Subcutaneous abdominal adipose tissue (tissue), 5 donors: ENCODE measurements at regions not wholly inside any gene's neighbourhood (a gene's known extent, or its start where the extent isn't known, plus 50 kb on each side); places are given as distances from the start of the nearest gene placed in this dataset.

Source experiments
- H3K27ac ChIP-seq: one replicate; pipeline ENCODE4 v1.7.0; 2013; ENCODE audit warnings: low read depth, mild to moderate bottlenecking, inconsistent platforms, low read length, moderate library complexity
- H3K27me3 ChIP-seq, 5 donors: one replicate each; pipeline ENCODE4 v1.7.0; 2013; ENCODE audit warnings: low read length in 5 of 5, inconsistent platforms in 1 of 5; ENCODE audit not compliant: control insufficient read depth in 5 of 5, insufficient read depth in 4 of 5
- H3K36me3 ChIP-seq, 5 donors: one replicate each; pipeline ENCODE4 v1.7.0; 2013; ENCODE audit warnings: low read length in 5 of 5; ENCODE audit not compliant: control insufficient read depth in 5 of 5, insufficient read depth in 5 of 5
- H3K4me1 ChIP-seq, 5 donors: one replicate each; pipeline ENCODE4 v1.7.0; 2013; ENCODE audit warnings: low read length in 5 of 5, mild to moderate bottlenecking in 3 of 5, moderate library complexity in 1 of 5; ENCODE audit not compliant: control insufficient read depth in 5 of 5, insufficient read depth in 5 of 5
- H3K4me3 ChIP-seq, 5 donors: one replicate each; pipeline ENCODE4 v1.7.0; 2013; ENCODE audit warnings: low read length in 5 of 5, low read depth in 1 of 5
- H3K9ac ChIP-seq, 5 donors: one replicate each; pipeline ENCODE4 v1.7.0; 2013; ENCODE audit warnings: low read length in 5 of 5, mild to moderate bottlenecking in 4 of 5, moderate library complexity in 3 of 5
- H3K9me3 ChIP-seq, 5 donors: one replicate each; pipeline ENCODE4 v1.7.0; 2013; ENCODE audit warnings: low read length in 5 of 5; ENCODE audit not compliant: control insufficient read depth in 5 of 5
- donor health status: healthy.
- donor health status: healthy.
- donor health status: healthy.
- donor health status: healthy.
- donor health status: healthy.

- Histone ChIP-seq H3K27me3 (peaks cover 0 to 9% (median 6%) of the 10 kb centered on the region in 5 donors), H3K36me3 (no peaks in the 10 kb centered on the region), H3K9ac (no peak overlapping the region), H3K4me1 (peaks cover 3 to 24% (median 8%) of the 10 kb centered on the region in 5 donors), H3K27ac (no peak overlapping the region), H3K4me3 (no peak overlapping the region), H3K9me3 (peaks cover 0 to 12% (median 7%) of the 10 kb centered on the region in 5 donors)
Observed at GRCh38 chr22:27136596-27136995, 479.2 kb downstream of the MIAT start.

GRCh38 chr22:27137871-27138337 is 480.5 kb downstream of the MIAT start:
- peaks cover 0 to 12% (median 7%) of the 10 kb centered on the region in 5 donors for H3K9me3 ChIP-seq
- peaks cover 3 to 18% (median 8%) of the 10 kb centered on the region in 5 donors for H3K4me1 ChIP-seq
- no peaks in the 10 kb centered on the region for H3K36me3 ChIP-seq
- no peak overlapping the region for H3K4me3 ChIP-seq
- peaks cover 0 to 9% (median 4%) of the 10 kb centered on the region in 5 donors for H3K27me3 ChIP-seq
- H3K9ac ChIP-seq: no peak overlapping the region
- no peak overlapping the region for H3K27ac ChIP-seq

GRCh38 chr22:27138471-27138870 is 481.1 kb downstream of the MIAT start:
- no peaks in the 10 kb centered on the region for H3K36me3 ChIP-seq
- H3K9ac ChIP-seq: no peak overlapping the region
- peaks cover 3 to 13% (median 5%) of the 10 kb centered on the region in 5 donors for H3K4me1 ChIP-seq
- no peak overlapping the region for H3K4me3 ChIP-seq
- H3K27ac ChIP-seq: no peak overlapping the region
- peaks cover 0 to 12% (median 7%) of the 10 kb centered on the region in 5 donors for H3K9me3 ChIP-seq
- H3K27me3 ChIP-seq: peaks cover 0 to 11% (median 4%) of the 10 kb centered on the region in 5 donors

GRCh38 chr22:27139935-27140511 is 482.6 kb downstream of the MIAT start:
- no peak overlapping the region for H3K27ac ChIP-seq
- H3K4me1 ChIP-seq: no peaks in the 10 kb centered on the region
- H3K9me3 ChIP-seq: peaks cover 0 to 12% (median 7%) of the 10 kb centered on the region in 5 donors
- peaks cover 0 to 8% (median 4%) of the 10 kb centered on the region in 5 donors for H3K27me3 ChIP-seq
- no peaks in the 10 kb centered on the region for H3K36me3 ChIP-seq
- H3K9ac ChIP-seq: no peak overlapping the region
- H3K4me3 ChIP-seq: no peak overlapping the region

- H3K27ac ChIP-seq: no peak overlapping the region
- H3K36me3 ChIP-seq: no peaks in the 10 kb centered on the region
- peaks cover 0 to under 1% (median 0%) of the 10 kb centered on the region in 5 donors for H3K9me3 ChIP-seq
- peaks cover 0 to 8% (median 4%) of the 10 kb centered on the region in 5 donors for H3K27me3 ChIP-seq
- H3K9ac ChIP-seq: no peak overlapping the region
- H3K4me3 ChIP-seq: no peak overlapping the region
- H3K4me1 ChIP-seq: no peaks in the 10 kb centered on the region
Observed at GRCh38 chr22:27142286-27142685, 484.9 kb downstream of the MIAT start.

GRCh38 chr22:27144321-27144720 is 486.9 kb downstream of the MIAT start:
- Histone ChIP-seq H3K9ac (no peak overlapping the region), H3K9me3 (no peaks in the 10 kb centered on the region), H3K36me3 (no peaks in the 10 kb centered on the region), H3K27ac (no peak overlapping the region), H3K4me3 (no peak overlapping the region), H3K4me1 (no peaks in the 10 kb centered on the region), H3K27me3 (peaks cover 0 to 2% (median 0%) of the 10 kb centered on the region in 5 donors)

- H3K27me3 ChIP-seq: peaks cover 0 to 2% (median 0%) of the 10 kb centered on the region in 5 donors
- H3K4me3 ChIP-seq: no peak overlapping the region
- H3K27ac ChIP-seq: no peak overlapping the region
- H3K9ac ChIP-seq: no peak overlapping the region
- H3K36me3 ChIP-seq: no peaks in the 10 kb centered on the region
- no peaks in the 10 kb centered on the region for H3K9me3 ChIP-seq
- H3K4me1 ChIP-seq: peaks cover 4 to 23% (median 21%) of the 10 kb centered on the region in 5 donors
Observed at GRCh38 chr22:27146866-27147633, 489.7 kb downstream of the MIAT start.

- Histone ChIP-seq H3K36me3 (no peaks in the 10 kb centered on the region), H3K9me3 (peaks cover 0 to 5% (median 0%) of the 10 kb centered on the region in 5 donors), H3K27me3 (peaks cover 0 to under 1% (median 0%) of the 10 kb centered on the region in 5 donors), H3K4me1 (peaks cover 4 to 23% (median 21%) of the 10 kb centered on the region in 5 donors), H3K4me3 (no peak overlapping the region), H3K9ac (no peak overlapping the region), H3K27ac (no peak overlapping the region)
Observed at GRCh38 chr22:27148055-27148454, 490.7 kb downstream of the MIAT start.

- Histone ChIP-seq H3K27ac (no peak overlapping the region), H3K9me3 (peaks cover 0 to 5% (median 0%) of the 10 kb centered on the region in 5 donors), H3K27me3 (no peaks in the 10 kb centered on the region), H3K4me3 (no peak overlapping the region), H3K9ac (no peak overlapping the region), H3K4me1 (peaks cover 4 to 23% (median 21%) of the 10 kb centered on the region in 5 donors), H3K36me3 (no peaks in the 10 kb centered on the region)
Observed at GRCh38 chr22:27148886-27149470, 491.6 kb downstream of the MIAT start.
